ENCODE measurements at regions not wholly inside any gene's neighbourhood (a gene's known extent, or its start where the extent isn't known, plus 50 kb on each side); places are given as distances from the start of the nearest gene placed in this dataset.

DNA sequence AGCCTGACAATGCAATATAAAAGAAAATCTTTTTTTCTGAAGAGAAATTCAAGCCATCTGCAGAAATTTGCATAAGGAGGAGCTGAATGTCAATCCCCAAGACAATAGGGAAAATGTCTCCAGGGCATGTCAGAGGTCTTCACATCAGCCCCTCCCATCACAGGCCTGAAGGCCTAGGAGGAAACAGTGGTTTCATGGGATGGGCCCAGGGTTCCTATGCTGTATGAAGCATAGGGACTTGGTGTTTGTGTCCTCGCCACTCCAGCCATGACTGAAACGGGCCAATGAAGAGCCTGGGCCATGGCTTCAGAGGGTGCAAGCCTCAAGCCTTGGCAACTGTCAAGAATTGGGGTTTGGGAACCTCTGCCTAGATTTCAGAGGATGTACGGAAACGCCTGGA is 883.5 kb downstream of the UQCRFS1 start:
- DNase-seq (ENCODE audit: low read depth), result no peak
- TF ChIP-seq CTCF (conservative IDR thresholded peaks at IDR 0.05; ENCODE audit: low read depth, low read length), result no peak
- H3K4me3 ChIP-seq (ENCODE audit: low read depth, low read length), result no peak overlapping the region

DNA sequence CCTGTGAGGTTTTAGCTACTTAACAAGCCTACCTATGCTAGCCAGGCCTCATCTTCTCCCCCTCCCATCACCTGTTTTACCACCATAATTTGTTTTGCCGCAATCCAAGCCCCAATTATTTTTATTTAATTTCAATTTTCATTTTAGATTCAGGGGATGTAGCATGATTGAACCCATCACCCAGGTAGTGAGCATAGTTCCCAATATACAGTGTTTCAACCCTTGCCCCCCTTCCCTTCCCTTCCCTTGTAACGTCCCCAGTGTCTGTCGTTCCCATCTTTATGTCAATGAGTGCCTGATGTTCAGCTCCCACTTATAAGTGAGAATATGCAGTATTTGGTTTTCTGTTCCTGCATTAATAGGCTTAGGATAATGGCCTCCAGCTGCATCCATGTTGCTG is 885.0 kb downstream of the UQCRFS1 start:
- H3K4me3 ChIP-seq (ENCODE audit: low read depth, low read length), result no peak overlapping the region
- no peak for TF ChIP-seq CTCF (conservative IDR thresholded peaks at IDR 0.05; ENCODE audit: low read depth, low read length)
- DNase-seq (ENCODE audit: low read depth), result no peak

DNA sequence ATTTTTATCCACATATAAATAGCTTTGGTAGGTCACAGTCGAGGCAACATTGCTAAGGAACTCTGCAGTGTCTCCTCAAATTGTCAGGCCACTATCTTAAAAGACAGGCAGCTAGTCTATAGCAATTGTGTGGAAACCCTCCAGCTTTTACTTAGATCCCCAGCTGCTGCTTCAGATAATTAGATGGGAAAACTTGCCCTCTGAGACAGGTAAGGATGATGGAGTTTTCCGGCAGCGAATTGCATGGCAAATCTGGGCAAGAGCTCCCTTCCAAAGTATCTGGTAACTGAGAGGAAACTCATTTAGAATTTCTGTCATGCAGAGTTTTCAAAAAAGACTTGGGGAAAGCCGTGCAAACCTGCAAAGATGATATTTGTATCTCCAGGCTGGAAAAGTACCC is 886.2 kb downstream of the UQCRFS1 start:
- no peak for DNase-seq (ENCODE audit: low read depth)

GRCh38 chr19:28324275-28325060 is 888.5 kb downstream of the UQCRFS1 start:
- no peak overlapping the region for H3K4me3 ChIP-seq (ENCODE audit: low read depth, low read length)
- DNase-seq (ENCODE audit: low read depth), result peak; percentile 12
- peak; percentile 43 for TF ChIP-seq CTCF (conservative IDR thresholded peaks at IDR 0.05; ENCODE audit: low read depth, low read length)

More for the DNA sequence above, 886.2 kb downstream of the UQCRFS1 start:
- TF ChIP-seq CTCF (conservative IDR thresholded peaks at IDR 0.05; ENCODE audit: low read depth, low read length), result no peak
- no peak overlapping the region for H3K4me3 ChIP-seq (ENCODE audit: low read depth, low read length)

DNA sequence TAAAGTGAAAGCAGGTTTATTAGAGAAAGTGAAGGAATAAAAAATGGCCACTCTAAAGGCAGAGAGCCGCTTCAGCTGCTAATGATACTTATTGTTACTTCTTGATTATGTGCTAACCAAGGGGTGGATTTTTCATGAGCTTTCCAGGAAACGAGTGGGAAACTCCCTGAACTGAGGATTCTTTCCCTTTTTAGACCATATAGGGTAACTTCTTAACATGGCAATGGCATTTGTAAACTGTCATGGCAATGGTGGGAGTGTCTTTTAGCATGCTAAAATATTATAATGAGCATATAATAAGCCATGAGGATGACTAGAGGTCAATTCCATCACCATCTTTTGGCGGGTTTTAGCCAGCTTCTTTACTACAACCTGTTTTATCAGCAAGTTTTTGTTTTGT is 890.0 kb downstream of the UQCRFS1 start:
- DNase-seq (ENCODE audit: low read depth), result no peak
- no peak for TF ChIP-seq CTCF (conservative IDR thresholded peaks at IDR 0.05; ENCODE audit: low read depth, low read length)

GRCh38 chr19:28322491-28322890 is 890.5 kb downstream of the UQCRFS1 start:
- DNase-seq (ENCODE audit: low read depth), result no peak
- no peak for TF ChIP-seq CTCF (conservative IDR thresholded peaks at IDR 0.05; ENCODE audit: low read depth, low read length)
- no peak overlapping the region for H3K4me3 ChIP-seq (ENCODE audit: low read depth, low read length)

More for the DNA sequence above, 890.0 kb downstream of the UQCRFS1 start:
- no peak overlapping the region for H3K4me3 ChIP-seq (ENCODE audit: low read depth, low read length)

DNA sequence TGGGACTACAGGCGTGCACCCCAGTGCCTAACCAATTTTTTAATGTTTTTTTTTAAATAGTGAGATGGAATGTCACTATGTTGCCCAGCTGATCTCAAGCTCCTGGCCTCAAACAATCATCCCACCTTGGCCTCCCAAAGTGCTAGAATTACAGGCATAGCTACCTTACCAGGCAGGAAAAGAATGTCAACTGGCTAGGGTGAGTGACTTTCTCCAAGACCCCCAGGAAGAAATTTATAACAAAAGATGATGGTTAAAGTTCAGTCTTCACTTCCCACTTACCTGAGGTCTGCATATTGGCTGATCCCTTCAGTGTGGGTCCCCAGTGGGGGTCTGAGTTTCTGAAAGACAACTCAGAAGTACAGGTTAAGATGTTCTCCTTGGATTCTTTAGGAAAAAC is 893.0 kb downstream of the UQCRFS1 start:
- TF ChIP-seq CTCF (conservative IDR thresholded peaks at IDR 0.05; ENCODE audit: low read depth, low read length), result no peak
- DNase-seq (ENCODE audit: low read depth), result no peak
- no peak overlapping the region for H3K4me3 ChIP-seq (ENCODE audit: low read depth, low read length)

Data from choroid plexus epithelial cell (primary cell).